Fibroblast of villous mesenchyme (primary cell): ENCODE measurements at regions not wholly inside any gene's neighbourhood (a gene's known extent, or its start where the extent isn't known, plus 50 kb on each side); places are given as distances from the start of the nearest gene placed in this dataset.

Experiments used
- DNase-seq: peaks from one replicate; pipeline ENCODE4 v3.0.0-alpha.2; 2010; ENCODE audit warnings: low read depth
- H3K4me3 ChIP-seq: 2 replicates; pipeline ENCODE4 v1.5.1; 2011; ENCODE audit warnings: low read depth, mild to moderate bottlenecking, low read length
- TF ChIP-seq, protein P1 (sequence below): IDR thresholded peaks from 2 replicates; pipeline ENCODE4 v1.5.1; 2012; ENCODE audit warnings: low read depth, mild to moderate bottlenecking, low read length; ENCODE audit not compliant: insufficient read depth

DNA sequence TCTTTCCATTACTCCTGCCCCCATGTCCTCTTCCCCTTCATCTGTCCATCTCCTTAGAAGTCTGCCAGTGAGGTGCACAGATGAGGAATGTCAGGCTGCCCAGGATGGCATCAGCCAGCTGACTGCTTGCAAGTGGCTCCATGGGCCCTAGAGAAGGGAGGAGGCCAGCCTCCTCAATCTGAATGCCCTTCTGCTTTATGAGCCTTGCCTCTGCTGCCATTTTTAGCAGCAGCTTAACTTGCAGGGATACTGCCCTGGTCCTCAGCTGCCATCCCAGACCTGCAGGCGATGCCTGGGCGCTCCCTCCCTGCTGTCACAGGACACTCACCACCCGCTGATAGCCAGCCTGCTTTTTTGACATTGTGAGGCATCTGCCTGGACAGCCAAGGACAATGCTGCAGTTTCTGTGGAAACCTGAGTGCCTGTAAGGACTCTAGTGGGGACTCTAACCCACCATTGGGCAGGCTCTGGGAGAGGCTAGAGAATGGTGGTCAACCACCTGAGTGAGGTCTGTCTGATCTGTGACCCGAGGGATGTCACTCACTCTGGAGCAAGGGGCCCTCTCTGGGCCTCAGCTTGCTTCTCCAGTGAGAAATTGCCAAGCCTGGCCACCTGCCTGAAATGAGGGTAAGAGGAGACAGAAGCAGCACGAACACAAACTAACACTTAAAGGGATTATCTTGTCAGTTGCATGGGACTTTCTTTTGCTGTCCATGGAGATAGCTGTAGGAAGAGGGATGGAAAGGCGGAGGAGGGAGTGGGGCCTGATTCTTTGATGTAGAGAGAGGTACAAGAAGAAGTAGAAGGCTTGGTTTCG, 185.0 kb downstream of the MIS18A start:
- TF ChIP-seq, protein P1, sequence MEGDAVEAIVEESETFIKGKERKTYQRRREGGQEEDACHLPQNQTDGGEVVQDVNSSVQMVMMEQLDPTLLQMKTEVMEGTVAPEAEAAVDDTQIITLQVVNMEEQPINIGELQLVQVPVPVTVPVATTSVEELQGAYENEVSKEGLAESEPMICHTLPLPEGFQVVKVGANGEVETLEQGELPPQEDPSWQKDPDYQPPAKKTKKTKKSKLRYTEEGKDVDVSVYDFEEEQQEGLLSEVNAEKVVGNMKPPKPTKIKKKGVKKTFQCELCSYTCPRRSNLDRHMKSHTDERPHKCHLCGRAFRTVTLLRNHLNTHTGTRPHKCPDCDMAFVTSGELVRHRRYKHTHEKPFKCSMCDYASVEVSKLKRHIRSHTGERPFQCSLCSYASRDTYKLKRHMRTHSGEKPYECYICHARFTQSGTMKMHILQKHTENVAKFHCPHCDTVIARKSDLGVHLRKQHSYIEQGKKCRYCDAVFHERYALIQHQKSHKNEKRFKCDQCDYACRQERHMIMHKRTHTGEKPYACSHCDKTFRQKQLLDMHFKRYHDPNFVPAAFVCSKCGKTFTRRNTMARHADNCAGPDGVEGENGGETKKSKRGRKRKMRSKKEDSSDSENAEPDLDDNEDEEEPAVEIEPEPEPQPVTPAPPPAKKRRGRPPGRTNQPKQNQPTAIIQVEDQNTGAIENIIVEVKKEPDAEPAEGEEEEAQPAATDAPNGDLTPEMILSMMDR: no peak
- no peak overlapping the region for H3K4me3 ChIP-seq
- DNase-seq: no peak

DNA sequence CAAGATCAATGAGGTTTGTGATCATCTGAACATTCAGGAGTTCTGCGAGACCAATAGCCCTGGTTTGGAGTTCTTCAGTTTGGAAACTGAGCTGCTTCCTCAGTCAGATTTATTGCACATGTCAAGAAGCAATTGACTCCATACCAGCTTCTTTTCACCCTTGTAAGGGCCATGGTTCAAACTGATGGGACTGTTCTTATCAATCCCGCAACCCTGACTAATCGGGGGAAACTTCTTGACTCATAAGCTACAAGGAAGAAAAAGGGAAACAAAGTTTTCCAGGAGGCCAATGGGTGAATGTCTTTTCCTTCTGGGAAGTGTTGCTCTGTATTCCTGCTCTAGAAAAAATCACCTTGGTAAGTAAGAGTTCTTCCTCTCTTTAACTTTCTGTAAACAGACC, 187.9 kb downstream of the MIS18A start:
- TF ChIP-seq, protein P1: no peak
- no peak overlapping the region for H3K4me3 ChIP-seq
- no peak for DNase-seq

DNA sequence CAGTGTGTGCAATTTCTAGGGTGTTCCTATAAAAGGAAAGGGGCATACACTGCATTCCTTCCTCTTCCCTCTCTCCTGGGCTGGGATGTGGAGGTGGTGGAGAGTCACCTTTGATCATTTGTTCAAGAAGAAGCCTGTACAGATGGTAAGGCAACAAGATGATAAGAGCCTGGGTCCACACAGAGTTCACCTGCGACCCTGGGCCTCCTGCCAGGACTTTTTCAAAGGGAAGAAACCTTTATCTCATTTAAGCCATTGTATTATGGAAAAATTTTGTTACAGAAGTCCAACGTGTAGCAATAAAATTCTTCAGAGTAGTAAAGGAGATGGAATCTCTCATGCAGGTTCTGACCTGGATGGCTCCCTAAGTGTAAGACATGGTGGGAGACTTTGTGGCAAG, 189.1 kb downstream of the MIS18A start:
- no peak for DNase-seq
- no peak overlapping the region for H3K4me3 ChIP-seq
- TF ChIP-seq, protein P1: no peak

DNA sequence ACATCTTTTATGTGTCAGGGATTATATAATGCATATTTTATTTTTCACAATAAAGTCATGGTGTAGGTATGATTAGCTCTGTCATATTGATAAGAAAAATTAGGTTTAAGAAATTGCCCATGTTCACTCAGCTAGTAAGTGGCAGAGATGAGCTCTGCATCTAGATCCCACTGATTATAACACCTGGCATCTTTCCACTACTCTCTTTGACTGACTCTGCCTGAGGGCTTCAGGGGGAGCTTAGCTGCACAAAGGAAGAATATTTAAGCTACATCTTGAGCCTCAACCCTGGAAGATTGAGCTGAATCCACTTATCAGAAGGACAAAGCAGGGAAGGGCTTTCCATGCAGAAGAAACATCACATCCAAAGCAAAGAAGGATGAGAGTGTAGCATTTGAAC, 190.4 kb downstream of the MIS18A start:
- TF ChIP-seq, protein P1: no peak
- H3K4me3 ChIP-seq: no peak overlapping the region
- DNase-seq: no peak

DNA sequence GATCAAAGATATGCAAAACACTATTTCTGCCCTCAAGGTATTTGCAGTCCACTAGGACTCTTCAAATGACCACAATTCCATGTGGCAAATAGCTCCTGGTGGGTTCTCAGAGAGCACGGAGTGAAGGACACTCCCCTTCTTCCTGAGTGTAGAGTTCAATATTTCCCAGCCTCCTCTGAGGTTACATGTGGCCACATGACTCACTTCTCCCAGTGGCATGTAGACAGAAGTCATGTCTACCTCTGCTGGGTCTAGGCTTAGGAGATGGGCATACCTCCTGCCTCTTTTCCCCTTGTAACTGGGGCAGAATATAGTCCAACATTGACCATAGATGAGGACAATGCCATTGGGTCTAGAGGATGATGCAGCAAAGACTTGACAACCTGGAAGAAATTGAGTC, 191.4 kb downstream of the MIS18A start:
- TF ChIP-seq, protein P1: no peak
- DNase-seq: no peak

DNA sequence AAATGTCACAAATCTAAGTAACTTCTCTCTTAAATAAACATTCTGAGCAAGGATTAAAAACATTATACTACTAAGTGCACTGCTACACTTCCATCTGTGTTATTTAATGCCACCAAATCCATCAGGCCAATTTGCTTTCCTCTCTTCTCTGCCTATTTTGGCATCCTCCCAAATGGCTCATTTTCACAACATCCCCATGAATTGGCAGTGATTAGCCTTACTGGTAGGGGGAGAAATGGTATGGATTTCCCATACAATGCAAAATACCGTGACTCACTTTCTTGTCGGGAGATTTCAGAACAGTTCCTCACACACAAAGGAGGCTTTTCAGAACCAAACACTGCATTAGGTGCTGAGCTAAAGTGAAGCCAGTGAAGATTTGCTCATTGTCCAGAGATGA, 195.7 kb downstream of the MIS18A start:
- DNase-seq: no peak
- H3K4me3 ChIP-seq: no peak overlapping the region
- TF ChIP-seq, protein P1: no peak

More for the DNA sequence above, 191.4 kb downstream of the MIS18A start:
- H3K4me3 ChIP-seq: no peak overlapping the region

DNA sequence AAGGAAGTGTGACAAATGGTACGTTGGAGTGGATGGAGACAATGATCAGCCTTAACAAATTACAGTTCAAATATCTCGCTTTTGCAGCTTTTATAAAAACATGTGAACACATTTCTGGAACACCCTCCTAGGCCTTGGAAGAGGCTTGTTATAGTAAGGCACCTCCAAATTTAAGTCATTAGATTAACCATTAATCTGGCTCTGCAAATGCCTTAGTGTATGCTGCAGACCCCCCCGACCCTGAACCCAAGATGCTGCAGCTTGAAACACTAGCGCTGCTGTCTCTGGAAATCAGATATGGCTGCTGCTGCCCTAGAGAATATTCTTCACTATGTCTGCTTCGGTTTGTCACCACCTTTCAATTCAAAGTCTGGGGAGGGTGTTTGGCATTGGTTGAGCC, 196.4 kb downstream of the MIS18A start:
- TF ChIP-seq, protein P1: no peak
- no peak for DNase-seq
- no peak overlapping the region for H3K4me3 ChIP-seq
